ENCODE measurements at regions not wholly inside any gene's neighbourhood (a gene's known extent, or its start where the extent isn't known, plus 50 kb on each side); places are given as distances from the start of the nearest gene placed in this dataset.

- Histone ChIP-seq H3K27ac (ENCODE audit: low read depth, low read length) (no peak overlapping the region), H3K9ac (ENCODE audit: low read length) (no peak overlapping the region), H3K36me3 (ENCODE audit: low read length) (no peaks in the 10 kb centered on the region), H3K9me3 (ENCODE audit: insufficient read depth, low read length) (no peaks in the 10 kb centered on the region), H3K9me2 (replicated peaks; ENCODE audit: insufficient read depth, low read length) (no peaks in the 10 kb centered on the region), H4K20me1 (ENCODE audit: low read depth, low read length) (no peaks in the 10 kb centered on the region), H3K4me3 (ENCODE audit: insufficient read depth, low read length, poor library complexity, severe bottlenecking) (no peak overlapping the region), H3K27me3 (ENCODE audit: low read length) (no peaks in the 10 kb centered on the region), H2AFZ (ENCODE audit: low read depth, low read length, severe bottlenecking) (no peak overlapping the region), H3F3A (ENCODE audit: insufficient read depth) (no peaks in the 10 kb centered on the region), H3K79me2 (ENCODE audit: insufficient read depth, low read length) (no peaks in the 10 kb centered on the region), H3K4me2 (ENCODE audit: low read depth, low read length, poor library complexity, severe bottlenecking) (no peak overlapping the region)
- TF ChIP-seq EZH2phosphoT487 (conservative IDR thresholded peaks at IDR 0.05; ENCODE audit: low read length): no peak
- TF ChIP-seq CTCF (IDR thresholded peaks at IDR 0.05; ENCODE audit: insufficient read depth, low read length, poor library complexity, severe bottlenecking): no peak
Measured at GRCh38 chr4:41473176-41473575, 64.8 kb upstream of the LIMCH1 start.

DNA sequence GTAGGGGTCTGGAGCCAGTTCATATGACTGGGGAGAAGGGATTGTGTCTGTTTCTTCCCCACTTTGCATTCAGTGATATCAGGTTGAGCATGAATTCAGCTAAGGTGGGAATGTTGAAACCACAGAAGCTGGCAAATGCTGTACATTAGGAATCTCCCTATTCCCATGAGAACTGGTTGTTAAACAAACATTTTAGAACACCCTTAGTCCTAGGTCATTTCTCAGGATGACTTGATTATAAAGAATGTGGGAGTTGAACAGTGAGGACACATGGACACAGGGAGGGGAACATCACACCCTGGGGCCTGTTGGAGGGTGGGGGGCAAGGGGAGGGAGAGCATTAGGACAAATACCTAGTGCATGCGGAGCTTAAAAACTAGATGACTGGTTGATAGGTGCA lies 62.6 kb upstream of the LIMCH1 start:
- TF ChIP-seq EZH2phosphoT487 (conservative IDR thresholded peaks at IDR 0.05; ENCODE audit: low read length) (no peak), CTCF (IDR thresholded peaks at IDR 0.05; ENCODE audit: insufficient read depth, low read length, poor library complexity, severe bottlenecking) (no peak)
- no peaks in the 10 kb centered on the region for H3K79me2 ChIP-seq (ENCODE audit: insufficient read depth, low read length)
- no peak overlapping the region for H3K4me2 ChIP-seq (ENCODE audit: low read depth, low read length, poor library complexity, severe bottlenecking)
- no peaks in the 10 kb centered on the region for H3K9me3 ChIP-seq (ENCODE audit: insufficient read depth, low read length)
- no peaks in the 10 kb centered on the region for H3K27me3 ChIP-seq (ENCODE audit: low read length)
- H3F3A ChIP-seq (ENCODE audit: insufficient read depth): no peaks in the 10 kb centered on the region
- no peaks in the 10 kb centered on the region for H3K9me2 ChIP-seq (replicated peaks; ENCODE audit: insufficient read depth, low read length)
- H2AFZ ChIP-seq (ENCODE audit: low read depth, low read length, severe bottlenecking): no peak overlapping the region
- H3K4me3 ChIP-seq (ENCODE audit: insufficient read depth, low read length, poor library complexity, severe bottlenecking): no peak overlapping the region
- no peaks in the 10 kb centered on the region for H3K36me3 ChIP-seq (ENCODE audit: low read length)
- H3K27ac ChIP-seq (ENCODE audit: low read depth, low read length): no peak overlapping the region
- H4K20me1 ChIP-seq (ENCODE audit: low read depth, low read length): no peaks in the 10 kb centered on the region
- H3K9ac ChIP-seq (ENCODE audit: low read length): no peak overlapping the region

DNA sequence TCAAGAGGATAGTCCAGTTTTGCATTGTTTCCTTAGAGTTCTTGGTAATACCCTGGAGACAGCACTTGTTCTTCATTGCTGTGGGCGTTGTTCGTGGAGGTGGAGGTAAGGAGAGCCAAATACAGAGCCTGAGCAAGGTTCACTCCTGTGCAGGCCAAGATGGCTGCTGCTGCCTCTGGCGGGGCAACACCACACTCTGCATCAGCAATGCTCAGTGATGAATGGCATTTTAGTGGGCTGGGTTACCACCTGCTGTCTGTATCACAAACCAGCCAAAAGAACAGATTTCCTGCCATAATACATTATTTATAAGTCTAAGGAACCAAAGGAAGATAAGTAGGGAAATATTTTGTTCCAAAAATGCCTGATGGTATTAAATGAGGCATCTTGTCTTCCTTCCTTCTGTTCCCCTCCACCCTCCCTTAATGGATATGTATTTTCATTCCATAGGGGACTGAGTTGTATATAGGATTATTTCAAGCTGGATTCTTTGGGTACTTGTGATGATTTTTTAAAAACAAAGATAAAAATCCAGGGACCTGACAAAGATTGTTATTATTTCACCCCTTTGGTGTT lies 61.6 kb upstream of the LIMCH1 start:
- H3K9me3 ChIP-seq (ENCODE audit: insufficient read depth, low read length): no peaks in the 10 kb centered on the region
- no peak overlapping the region for H2AFZ ChIP-seq (ENCODE audit: low read depth, low read length, severe bottlenecking)
- no peaks in the 10 kb centered on the region for H3F3A ChIP-seq (ENCODE audit: insufficient read depth)
- H3K9me2 ChIP-seq (replicated peaks; ENCODE audit: insufficient read depth, low read length): no peaks in the 10 kb centered on the region
- no peak overlapping the region for H3K4me3 ChIP-seq (ENCODE audit: insufficient read depth, low read length, poor library complexity, severe bottlenecking)
- H3K36me3 ChIP-seq (ENCODE audit: low read length): no peaks in the 10 kb centered on the region
- no peak overlapping the region for H3K9ac ChIP-seq (ENCODE audit: low read length)
- TF ChIP-seq CTCF (IDR thresholded peaks at IDR 0.05; ENCODE audit: insufficient read depth, low read length, poor library complexity, severe bottlenecking): no peak
- TF ChIP-seq EZH2phosphoT487 (conservative IDR thresholded peaks at IDR 0.05; ENCODE audit: low read length): no peak
- no peaks in the 10 kb centered on the region for H4K20me1 ChIP-seq (ENCODE audit: low read depth, low read length)
- H3K79me2 ChIP-seq (ENCODE audit: insufficient read depth, low read length): no peaks in the 10 kb centered on the region
- H3K4me2 ChIP-seq (ENCODE audit: low read depth, low read length, poor library complexity, severe bottlenecking): no peak overlapping the region
- H3K27me3 ChIP-seq (ENCODE audit: low read length): no peaks in the 10 kb centered on the region
- no peak overlapping the region for H3K27ac ChIP-seq (ENCODE audit: low read depth, low read length)
